HFFc6 (cell line): ENCODE measurements at regions not wholly inside any gene's neighbourhood (a gene's known extent, or its start where the extent isn't known, plus 50 kb on each side); places are given as distances from the start of the nearest gene placed in this dataset.

ENCODE experiments used
- DNase-seq: peaks from one replicate; pipeline ENCODE4 v3.0.0-alpha.2; 2018
- H3K27ac Mint-ChIP-seq: 2 replicates; pipeline ENCODE4 v1.8.0; 2020; ENCODE audit warnings: mild to moderate bottlenecking, mixed read lengths
- H3K27me3 Mint-ChIP-seq: 2 replicates; pipeline ENCODE4 v1.8.0; 2021; ENCODE audit warnings: mild to moderate bottlenecking, moderate library complexity, mixed read lengths; ENCODE audit not compliant: insufficient read depth
- H3K36me3 Mint-ChIP-seq: 2 replicates; pipeline ENCODE4 v1.8.0; 2021; ENCODE audit warnings: low read depth, mixed read lengths
- H3K4me1 Mint-ChIP-seq: 2 replicates; pipeline ENCODE4 v1.8.0; 2020; ENCODE audit warnings: low read depth, mixed read lengths
- H3K4me3 Mint-ChIP-seq: 2 replicates; pipeline ENCODE4 v1.8.0; 2020; ENCODE audit warnings: mild to moderate bottlenecking, moderate library complexity, mixed read lengths
- H3K9me3 Mint-ChIP-seq: 2 replicates; pipeline ENCODE4 v1.8.0; 2020; ENCODE audit warnings: mild to moderate bottlenecking, mixed read lengths
- CTCF ChIP-seq: fragments of 200-600 bp; sonication (generic); IDR thresholded peaks from 2 replicates; pipeline ENCODE4 v1.5.0; 2021; ENCODE audit warnings: antibody characterized with exemption, mild to moderate bottlenecking

GRCh38 chr5:1934056-1934394, 51.3 kb upstream of the IRX4 start:
- no peaks in the 10 kb centered on the region for H3K36me3 Mint-ChIP-seq
- no peak overlapping the region for H3K27ac Mint-ChIP-seq
- peaks cover 11% of the 10 kb centered on the region for H3K27me3 Mint-ChIP-seq
- H3K9me3 Mint-ChIP-seq, result peaks cover 4% of the 10 kb centered on the region; the same call in 1 of the 2 replicates
- H3K4me3 Mint-ChIP-seq, result no peak overlapping the region
- no peak for TF ChIP-seq CTCF
- no peak for DNase-seq
- no peaks in the 10 kb centered on the region for H3K4me1 Mint-ChIP-seq

- H3K4me1 Mint-ChIP-seq, result no peaks in the 10 kb centered on the region
- H3K4me3 Mint-ChIP-seq, result no peak overlapping the region
- peaks cover 4% of the 10 kb centered on the region; the same call in 1 of the 2 replicates for H3K9me3 Mint-ChIP-seq
- TF ChIP-seq CTCF, result no peak
- peaks cover 11% of the 10 kb centered on the region for H3K27me3 Mint-ChIP-seq
- no peak for DNase-seq
- no peaks in the 10 kb centered on the region for H3K36me3 Mint-ChIP-seq
- no peak overlapping the region for H3K27ac Mint-ChIP-seq
These were observed 50.8 kb upstream of the IRX4 start for GRCh38 chr5:1933364-1934055.
